ENCODE measurements at regions not wholly inside any gene's neighbourhood (a gene's known extent, or its start where the extent isn't known, plus 50 kb on each side); places are given as distances from the start of the nearest gene placed in this dataset.

DNA sequence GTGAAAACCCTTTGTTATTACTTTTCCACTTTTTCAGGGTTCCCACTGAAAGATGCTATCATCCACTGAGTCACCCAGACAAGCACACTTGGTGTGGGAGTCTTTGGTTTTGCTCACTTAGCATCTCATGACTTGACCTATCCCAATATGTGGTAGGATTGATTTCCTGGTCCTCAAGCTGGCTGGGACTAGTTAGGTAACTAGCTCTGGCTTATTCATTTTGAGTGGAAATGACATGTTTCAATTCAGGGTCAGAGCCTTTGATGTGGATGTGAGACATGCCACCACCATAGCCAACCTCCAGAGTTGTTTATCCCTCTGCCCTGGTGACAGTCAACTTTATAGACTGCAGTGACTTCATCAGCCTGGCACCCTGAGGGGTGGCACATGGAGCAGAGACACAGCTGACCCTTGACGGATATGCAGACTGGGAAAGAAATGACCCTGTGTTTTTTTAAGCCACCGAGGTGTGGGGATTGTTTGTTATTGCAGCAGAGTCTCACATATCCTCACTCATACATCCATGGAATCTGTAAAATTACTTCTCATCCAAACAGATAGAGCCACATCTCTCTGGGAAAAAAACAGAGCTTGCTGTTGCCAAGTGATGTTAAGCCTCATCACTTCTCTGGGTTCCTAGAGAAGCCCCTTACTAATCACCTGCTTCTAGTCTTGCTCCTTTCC, 699.9 kb downstream of the MATN1 start:
- H3K4me3 ChIP-seq (ENCODE audit: low read depth in 1 of 2, low read length in 1 of 2): no peak overlapping the region
- no peaks in the 10 kb centered on the region for H3K27me3 ChIP-seq
- no peak for TF ChIP-seq CTCF (IDR thresholded peaks at IDR 0.05)
- H3K4me1 ChIP-seq (ENCODE audit: control insufficient read depth in 1 of 2, insufficient read depth in 1 of 2, low read depth in 1 of 2, low read length in 1 of 2): no peaks in the 10 kb centered on the region
- no peaks in the 10 kb centered on the region for H3K9me3 ChIP-seq
- H3K27ac ChIP-seq: no peak overlapping the region
- H3K36me3 ChIP-seq: no peaks in the 10 kb centered on the region

DNA sequence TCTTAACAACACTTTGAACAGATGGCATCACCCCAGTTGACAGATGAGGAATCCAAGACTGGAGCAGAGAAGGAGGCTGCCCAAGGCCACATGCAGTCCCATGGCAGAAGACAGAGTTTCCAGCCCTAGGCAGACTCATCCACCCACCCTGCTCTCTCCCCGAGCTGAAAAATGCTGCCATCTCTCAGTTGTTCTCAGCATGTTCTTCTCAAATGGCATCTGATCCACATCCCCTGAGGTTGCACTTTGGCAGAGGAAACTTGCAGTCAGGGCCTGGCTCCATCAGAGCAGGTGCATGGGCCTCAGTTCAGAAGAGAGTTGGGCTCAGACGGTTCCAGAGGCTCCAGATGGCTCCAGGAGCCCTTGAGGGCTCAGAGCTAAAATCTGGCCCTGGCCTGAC, 709.4 kb downstream of the MATN1 start:
- H3K27me3 ChIP-seq: no peaks in the 10 kb centered on the region
- H3K4me1 ChIP-seq (ENCODE audit: control insufficient read depth in 1 of 2, insufficient read depth in 1 of 2, low read depth in 1 of 2, low read length in 1 of 2): no peaks in the 10 kb centered on the region
- H3K4me3 ChIP-seq (ENCODE audit: low read depth in 1 of 2, low read length in 1 of 2): no peak overlapping the region
- H3K27ac ChIP-seq: no peak overlapping the region
- no peak for TF ChIP-seq CTCF (IDR thresholded peaks at IDR 0.05)
- no peaks in the 10 kb centered on the region for H3K36me3 ChIP-seq
- no peaks in the 10 kb centered on the region for H3K9me3 ChIP-seq

DNA sequence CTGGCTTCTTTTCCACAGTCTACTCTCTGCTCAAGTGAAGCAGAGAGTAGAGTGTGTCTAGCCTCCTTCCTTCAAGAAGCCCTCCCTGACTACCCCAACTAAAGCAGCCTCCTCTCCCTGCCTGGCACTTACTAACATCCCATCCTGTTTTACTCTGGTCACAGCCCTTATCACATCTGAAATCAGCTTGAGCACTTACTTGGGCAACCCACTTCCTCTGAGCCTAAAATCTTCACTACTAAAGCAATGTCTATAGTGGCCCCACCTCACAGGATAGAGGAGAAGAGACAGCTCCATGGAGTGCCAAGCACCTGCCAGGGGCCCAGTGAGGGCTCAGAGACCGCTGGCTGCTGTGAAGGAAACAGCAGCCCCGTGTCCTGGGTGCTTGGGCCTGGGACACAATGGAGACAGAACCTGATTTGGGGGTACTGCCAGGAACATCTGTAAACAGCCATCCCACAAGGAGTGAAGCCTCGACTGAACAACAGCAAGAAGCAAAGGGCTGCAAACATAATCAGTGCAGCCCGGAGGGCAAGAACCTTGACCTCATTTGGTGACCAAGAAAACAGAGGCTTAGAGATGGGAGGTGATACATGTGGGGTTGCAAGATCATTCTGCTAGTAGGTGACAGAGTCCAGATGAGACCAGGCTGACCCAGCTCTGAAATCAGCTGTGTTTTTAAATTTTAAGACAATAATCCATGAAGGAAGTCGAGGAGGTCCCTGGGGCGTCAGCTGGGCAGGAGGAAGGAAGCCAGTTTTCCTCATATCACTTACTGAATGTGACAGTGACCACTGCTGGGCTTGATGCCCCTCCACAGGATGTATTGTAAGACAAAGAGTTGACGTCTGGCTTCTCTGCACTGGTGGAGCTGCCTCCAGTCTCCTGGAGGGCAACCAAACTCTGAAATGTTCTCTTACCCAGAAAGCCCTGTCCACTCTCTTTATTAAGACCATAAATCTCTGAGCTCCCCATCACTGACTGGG, 710.6 kb downstream of the MATN1 start:
- no peak overlapping the region for H3K4me3 ChIP-seq (ENCODE audit: low read depth in 1 of 2, low read length in 1 of 2)
- no peaks in the 10 kb centered on the region for H3K4me1 ChIP-seq (ENCODE audit: control insufficient read depth in 1 of 2, insufficient read depth in 1 of 2, low read depth in 1 of 2, low read length in 1 of 2)
- no peak overlapping the region for H3K27ac ChIP-seq
- H3K36me3 ChIP-seq: no peaks in the 10 kb centered on the region
- no peak for TF ChIP-seq CTCF (IDR thresholded peaks at IDR 0.05)
- no peaks in the 10 kb centered on the region for H3K9me3 ChIP-seq
- H3K27me3 ChIP-seq: no peaks in the 10 kb centered on the region

DNA sequence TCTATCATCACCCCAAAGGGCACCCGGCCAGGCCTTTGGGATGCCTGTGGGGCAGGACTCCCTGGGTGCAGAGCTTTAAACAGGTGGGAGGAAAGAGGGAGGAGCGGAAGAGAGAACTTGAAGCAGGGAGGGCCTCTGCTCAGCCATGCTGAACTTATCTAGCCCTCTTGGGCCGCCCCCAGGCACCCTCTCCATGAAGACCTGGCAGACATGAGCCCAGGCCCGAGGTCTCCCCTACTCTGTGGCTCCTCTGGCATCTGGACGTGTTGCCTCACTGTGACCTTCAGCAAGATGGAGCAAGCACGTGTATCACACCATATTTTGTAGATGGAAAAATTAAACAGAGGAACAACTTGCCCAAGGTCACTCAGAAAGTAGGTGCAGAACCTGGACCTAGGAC, 711.4 kb downstream of the MATN1 start:
- Histone ChIP-seq H3K4me1 (ENCODE audit: control insufficient read depth in 1 of 2, insufficient read depth in 1 of 2, low read depth in 1 of 2, low read length in 1 of 2) (no peaks in the 10 kb centered on the region), H3K9me3 (no peaks in the 10 kb centered on the region), H3K36me3 (no peaks in the 10 kb centered on the region), H3K4me3 (ENCODE audit: low read depth in 1 of 2, low read length in 1 of 2) (no peak overlapping the region), H3K27me3 (no peaks in the 10 kb centered on the region), H3K27ac (no peak overlapping the region)
- no peak for TF ChIP-seq CTCF (IDR thresholded peaks at IDR 0.05)

- no peak for TF ChIP-seq CTCF (IDR thresholded peaks at IDR 0.05)
- H3K27me3 ChIP-seq: no peaks in the 10 kb centered on the region
- H3K4me3 ChIP-seq (ENCODE audit: low read depth in 1 of 2, low read length in 1 of 2): no peak overlapping the region
- H3K36me3 ChIP-seq: no peaks in the 10 kb centered on the region
- no peaks in the 10 kb centered on the region for H3K4me1 ChIP-seq (ENCODE audit: control insufficient read depth in 1 of 2, insufficient read depth in 1 of 2, low read depth in 1 of 2, low read length in 1 of 2)
- no peaks in the 10 kb centered on the region for H3K9me3 ChIP-seq
- H3K27ac ChIP-seq: no peak overlapping the region
These were observed 712.8 kb downstream of the MATN1 start for GRCh38 chr1:30010506-30011106.
